GM20431 (cell line): ENCODE measurements at regions not wholly inside any gene's neighbourhood (a gene's known extent, or its start where the extent isn't known, plus 50 kb on each side); places are given as distances from the start of the nearest gene placed in this dataset.
"Not testable (repeated sequence)": the region's sequence is repeated elsewhere in the genome, so short reads cannot be mapped to it uniquely, and the experiment has no call there.

Source experiments
- in situ Hi-C: fragments of 300-500 bp; cut with MseI, MboI; formaldehyde crosslinking; loops from one replicate; pipeline ENCODE4 v1.15.0; 2020; ENCODE audit warnings: low sequenced_read_pairs; ENCODE audit not compliant: unreplicated experiment

GRCh38 chr2:187774551-187775071 is 220.4 kb upstream of the TFPI start:
- in situ Hi-C loops = no loop called here

- in situ Hi-C loops = no loop called here
Measured at GRCh38 chr2:187775196-187775595, 221.0 kb upstream of the TFPI start.

GRCh38 chr2:187775651-187776050 is 221.4 kb upstream of the TFPI start:
- in situ Hi-C loops = no loop called here

DNA sequence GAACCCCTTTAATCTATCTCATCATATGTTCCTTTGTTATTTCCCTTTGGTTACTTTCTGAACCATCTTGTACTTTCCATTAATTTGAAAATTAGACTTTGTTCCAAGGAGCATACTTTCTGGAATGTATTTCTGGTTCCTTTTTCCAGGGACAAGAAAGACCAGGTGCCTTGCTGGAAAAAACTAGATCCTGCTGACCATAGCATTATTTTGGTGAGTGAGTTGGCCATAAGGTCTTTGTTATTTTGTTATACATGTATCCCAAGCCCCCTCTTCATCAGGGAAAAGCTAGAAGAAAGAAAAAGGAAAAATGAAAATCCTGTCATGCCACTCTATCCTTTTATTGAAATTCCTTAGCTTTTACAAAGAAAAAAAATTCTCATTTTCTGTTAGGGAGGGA is 228.1 kb upstream of the TFPI start:
- in situ Hi-C loops = no loop called here

DNA sequence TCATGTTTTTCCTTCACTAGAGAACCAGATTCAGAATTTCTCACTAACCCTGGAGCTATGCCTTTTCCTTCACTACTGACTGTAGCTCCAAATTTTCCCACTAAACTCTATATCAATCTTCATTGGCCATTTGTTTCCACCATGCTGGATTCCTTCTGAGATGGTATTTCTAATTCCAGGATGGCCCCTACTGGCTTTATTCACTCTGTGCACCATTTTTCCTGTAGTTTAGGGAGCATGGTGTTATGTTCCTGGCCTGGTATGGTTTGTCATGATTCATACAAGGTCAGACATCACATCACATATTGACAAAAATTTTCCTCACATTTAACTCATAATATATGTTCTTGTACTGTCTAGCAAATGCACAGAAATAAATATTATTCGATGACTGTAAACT is 229.2 kb upstream of the TFPI start:
- in situ Hi-C loops = no loop called here

GRCh38 chr2:187784138-187784537 is 229.9 kb upstream of the TFPI start:
- in situ Hi-C loops = not testable (repeated sequence)

DNA sequence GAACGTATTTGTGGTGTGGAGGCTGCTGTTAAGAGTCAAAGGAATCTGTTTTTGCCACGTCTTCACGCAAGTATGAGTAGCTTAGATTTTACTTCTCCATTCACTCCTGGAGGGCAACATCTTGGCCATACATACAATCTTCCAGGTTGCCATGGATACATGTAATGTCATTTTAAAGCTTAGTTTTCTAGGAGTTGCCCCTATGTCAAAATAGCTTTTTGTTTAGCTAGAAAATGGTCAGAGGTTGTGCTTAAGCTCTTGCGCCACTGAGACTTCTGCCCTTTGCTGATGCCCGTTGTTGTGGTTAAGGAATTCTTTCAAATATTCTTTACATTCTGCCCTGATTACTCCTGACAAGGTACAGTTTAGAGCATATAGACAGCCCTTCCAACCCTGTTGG is 245.4 kb upstream of the TFPI start:
- in situ Hi-C loops = no loop called here

GRCh38 chr2:187803816-187804215 is 249.6 kb upstream of the TFPI start:
- in situ Hi-C loops = no loop called here

GRCh38 chr2:187815113-187815512 is 260.9 kb upstream of the TFPI start:
- in situ Hi-C loops = no loop called here

DNA sequence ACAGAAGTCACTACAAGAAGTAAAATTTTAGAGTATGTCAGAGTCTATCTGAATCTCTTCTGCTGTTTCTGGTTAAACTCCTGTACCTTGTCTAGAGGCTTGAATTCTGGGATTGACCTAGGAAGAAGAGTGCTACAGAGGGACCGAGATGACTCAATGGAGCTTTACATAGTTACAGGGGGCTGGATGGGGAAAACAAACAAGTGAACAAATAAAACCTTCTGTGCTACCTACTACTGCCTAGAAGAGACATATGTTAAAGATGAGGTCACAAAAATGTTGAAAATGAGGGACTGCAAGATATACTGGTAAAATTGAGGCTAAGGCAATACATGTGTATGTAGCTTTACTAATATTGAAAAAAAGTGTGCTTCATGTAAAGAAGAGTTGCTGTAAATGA is 265.4 kb upstream of the TFPI start:
- in situ Hi-C loops = no loop called here

DNA sequence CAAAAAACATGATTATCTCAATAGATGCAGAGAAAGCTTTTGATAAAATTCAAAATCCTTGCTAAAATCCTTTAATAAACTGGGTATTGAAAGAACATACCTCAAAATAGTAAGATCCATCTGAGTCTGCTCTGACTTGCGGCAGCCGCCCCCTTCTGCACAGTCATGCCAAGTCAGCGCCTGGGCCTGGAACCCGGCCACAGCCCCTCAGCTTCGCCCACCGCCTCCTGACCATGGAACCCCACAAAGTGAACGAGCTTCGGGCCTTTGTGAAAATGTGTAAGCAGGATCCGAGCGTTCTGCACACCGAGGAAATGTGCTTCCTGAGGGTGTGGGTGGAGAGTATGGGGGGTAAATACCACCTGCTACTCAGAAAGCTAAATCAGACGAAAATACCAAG is 270.9 kb upstream of the TFPI start:
- in situ Hi-C loops = loop anchor here (25.0 kb wide), 1 partner anchor 313 kb away; no protein-coding TSS in a partner anchor

DNA sequence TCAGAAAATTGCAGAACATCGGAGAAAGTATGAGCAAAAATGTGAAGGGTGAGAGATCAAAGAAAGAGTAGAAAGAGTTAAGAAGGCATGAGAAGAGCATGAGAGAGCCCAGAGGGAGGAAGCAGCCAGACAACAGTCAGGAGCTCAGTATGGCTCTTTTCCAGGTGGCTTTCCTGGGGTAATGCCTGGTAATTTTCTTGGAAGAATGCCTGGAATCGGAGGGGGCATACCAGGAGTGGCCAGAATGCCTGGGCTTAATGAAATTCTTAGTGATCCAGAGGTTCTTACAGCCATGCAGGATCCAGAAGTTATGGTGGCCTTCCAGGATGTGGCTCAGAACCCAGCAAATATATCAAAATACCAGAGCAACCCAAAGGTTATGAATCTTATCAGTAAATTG is 271.8 kb upstream of the TFPI start:
- in situ Hi-C loops = loop anchor here (25.0 kb wide), 1 partner anchor 314 kb away; no protein-coding TSS in a partner anchor

DNA sequence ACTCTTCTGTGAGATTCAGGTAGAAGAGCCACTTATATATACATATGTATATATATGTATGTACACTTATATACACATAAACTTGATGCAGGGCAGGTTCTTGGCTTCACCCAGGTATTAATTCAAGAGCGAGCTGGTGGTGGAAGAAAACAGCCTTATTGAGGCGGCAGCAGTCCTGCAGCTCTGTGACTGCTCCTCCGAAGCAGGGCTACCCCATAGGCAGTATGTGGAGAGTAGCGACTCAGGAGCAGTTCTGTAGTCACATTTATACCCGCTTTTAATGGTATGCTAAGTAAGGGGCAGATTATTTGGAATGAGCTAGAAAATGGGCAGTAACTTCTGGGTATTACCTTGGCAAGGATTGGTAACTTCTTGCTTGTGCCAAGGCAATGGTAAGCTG is 280.6 kb upstream of the TFPI start:
- in situ Hi-C loops = loop anchor here (25.0 kb wide), 1 partner anchor 322 kb away; no protein-coding TSS in a partner anchor

GRCh38 chr2:187838690-187839089 is 284.5 kb upstream of the TFPI start:
- in situ Hi-C loops = loop anchor here (25.0 kb wide), 1 partner anchor 326 kb away; no protein-coding TSS in a partner anchor

DNA sequence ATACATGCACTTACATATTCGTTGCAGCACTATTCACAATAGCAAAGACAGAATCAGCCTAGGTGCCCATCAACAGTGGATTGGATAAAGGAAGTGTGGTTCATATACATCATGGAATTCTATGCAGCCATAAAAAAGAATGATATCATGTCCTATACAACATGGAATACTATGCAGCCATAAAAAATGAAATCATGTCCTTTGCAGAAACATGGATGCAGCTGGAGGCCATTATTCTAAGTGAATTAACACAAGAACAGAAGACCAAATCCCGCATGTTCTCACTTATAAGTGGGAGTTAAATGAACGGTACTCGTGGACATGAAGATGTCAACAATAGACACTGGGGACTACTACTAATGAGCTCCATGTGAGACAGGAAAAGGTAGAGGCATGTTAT is 288.1 kb upstream of the TFPI start:
- in situ Hi-C loops = loop anchor here (25.0 kb wide), 1 partner anchor 330 kb away; no protein-coding TSS in a partner anchor

DNA sequence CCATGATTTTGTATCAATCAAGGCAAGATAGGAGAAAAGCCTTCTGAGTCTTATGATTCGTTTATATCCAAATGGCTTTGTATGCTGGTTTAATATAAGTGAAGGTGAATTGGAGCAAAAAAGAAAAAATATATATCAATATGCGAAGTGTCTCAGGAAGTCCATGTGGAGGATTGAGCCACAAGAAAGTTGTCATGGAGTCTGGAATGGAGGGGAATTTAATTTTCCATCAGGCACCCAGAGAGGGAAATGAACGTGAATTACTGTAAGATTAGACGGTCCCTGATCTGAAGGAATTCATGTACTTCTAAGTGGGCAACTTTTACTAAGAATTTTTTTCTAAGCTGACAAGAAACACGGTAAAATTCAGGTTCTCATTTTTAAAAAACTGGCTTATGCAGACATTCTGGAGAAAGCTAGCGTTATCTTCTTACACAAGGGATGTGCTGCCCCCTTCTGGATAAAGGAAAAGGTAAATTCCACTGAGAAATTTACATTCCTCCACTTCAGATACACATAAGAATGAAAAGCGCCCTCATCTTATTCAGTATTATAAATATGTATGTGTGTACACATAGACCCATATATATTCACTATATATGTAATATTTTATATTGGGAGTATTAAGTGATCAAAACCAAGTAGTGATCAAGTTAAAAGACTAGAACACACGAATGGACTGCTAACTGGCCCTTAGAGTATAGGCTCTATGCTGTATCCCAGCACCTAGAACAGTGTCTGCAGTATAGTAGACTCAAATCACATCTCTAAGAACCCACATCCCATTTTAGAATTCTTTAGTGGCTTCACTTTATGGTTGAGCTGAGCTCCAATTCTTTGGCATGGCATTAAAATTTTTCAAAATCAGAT is 289.0 kb upstream of the TFPI start:
- in situ Hi-C loops = loop anchor here (25.0 kb wide), 1 partner anchor 331 kb away; no protein-coding TSS in a partner anchor

- in situ Hi-C loops = loop anchor here (25.0 kb wide), 1 partner anchor 335 kb away; no protein-coding TSS in a partner anchor
Measured at GRCh38 chr2:187847245-187848208, 293.3 kb upstream of the TFPI start.

DNA sequence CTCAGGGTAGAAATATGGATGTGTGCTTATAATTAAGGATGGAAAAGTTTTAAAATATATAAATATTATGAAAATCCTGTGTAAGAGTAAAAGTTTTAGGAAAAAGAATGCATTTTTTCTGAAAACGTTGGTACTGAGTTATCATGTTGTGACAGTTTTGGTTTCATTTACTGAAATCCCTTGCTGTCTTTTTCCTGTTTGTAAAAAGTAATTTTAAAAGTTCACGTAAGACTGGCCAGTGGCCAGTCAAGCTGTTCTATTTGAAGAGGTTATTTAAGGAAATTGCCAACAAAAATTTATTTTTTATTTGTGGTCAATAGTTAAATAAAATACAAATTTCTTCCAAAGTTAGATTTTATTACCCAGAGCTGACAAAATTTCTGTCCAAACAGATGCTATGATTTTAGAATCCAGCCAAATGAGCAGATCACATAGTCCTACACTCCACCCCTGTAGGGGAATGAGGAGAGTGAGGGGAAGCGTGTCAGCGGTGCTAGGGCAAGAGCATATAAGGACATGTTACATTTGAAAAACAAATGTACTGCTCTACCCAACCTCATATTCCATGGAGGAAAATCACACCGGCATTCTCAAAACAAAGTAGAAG is 297.8 kb upstream of the TFPI start:
- in situ Hi-C loops = no loop called here

- in situ Hi-C loops = no loop called here
Measured at GRCh38 chr2:187853381-187853791, 299.2 kb upstream of the TFPI start.

- in situ Hi-C loops = no loop called here
Measured at GRCh38 chr2:187854801-187855200, 300.6 kb upstream of the TFPI start.
